ENCODE measurements at regions not wholly inside any gene's neighbourhood (a gene's known extent, or its start where the extent isn't known, plus 50 kb on each side); places are given as distances from the start of the nearest gene placed in this dataset.

DNA sequence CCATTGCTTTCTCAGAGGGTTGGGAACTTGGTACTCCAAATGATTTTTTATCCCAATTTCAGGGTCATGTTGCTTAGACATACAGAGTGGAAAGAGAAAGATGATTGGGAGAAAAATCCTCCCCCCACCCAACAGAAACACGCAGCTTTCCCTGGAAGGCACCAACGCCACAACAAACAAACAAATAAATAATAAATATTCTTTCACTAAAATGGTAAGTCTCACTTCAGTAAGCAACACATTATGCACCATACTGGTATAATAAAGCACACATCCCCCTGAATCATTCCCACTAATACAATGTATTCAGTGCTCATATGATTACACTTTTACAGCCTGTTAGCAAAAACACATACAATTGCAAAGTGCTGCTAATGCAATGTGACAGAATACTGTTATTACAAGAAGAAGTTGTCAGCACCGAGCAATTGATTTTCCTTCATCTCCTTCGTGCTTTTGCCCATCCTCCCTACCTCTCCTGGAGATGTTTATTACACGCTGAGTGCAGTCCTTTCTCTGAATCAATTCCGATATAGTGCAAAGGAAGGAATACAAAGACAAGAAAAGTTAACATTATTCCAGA, 359.9 kb downstream of the TXNL1 start:
- Histone ChIP-seq H3K9me3 (no peaks in the 10 kb centered on the region), H3K27ac (no peak overlapping the region)

DNA sequence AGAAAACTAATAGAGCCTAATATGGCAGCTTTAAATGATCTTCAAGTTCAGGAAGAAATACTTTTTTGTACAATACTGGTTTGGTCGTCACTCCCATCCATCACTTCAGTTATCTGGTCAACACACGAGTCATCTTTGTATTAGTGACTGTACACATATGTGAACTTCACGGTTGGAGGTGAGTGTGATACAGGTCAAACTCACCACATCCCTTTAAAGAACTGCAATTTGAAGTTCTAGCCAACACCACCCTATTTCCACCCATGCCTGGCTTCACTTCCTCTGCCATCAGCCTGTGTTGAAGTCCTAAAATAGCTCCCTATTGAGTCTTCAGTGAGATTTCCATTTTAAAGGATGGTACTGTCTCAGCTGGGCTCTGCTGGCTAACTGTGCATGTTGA, 361.9 kb downstream of the TXNL1 start:
- no peak for TF ChIP-seq POLR2A (IDR thresholded peaks at IDR 0.05)
- TF ChIP-seq, protein P1, sequence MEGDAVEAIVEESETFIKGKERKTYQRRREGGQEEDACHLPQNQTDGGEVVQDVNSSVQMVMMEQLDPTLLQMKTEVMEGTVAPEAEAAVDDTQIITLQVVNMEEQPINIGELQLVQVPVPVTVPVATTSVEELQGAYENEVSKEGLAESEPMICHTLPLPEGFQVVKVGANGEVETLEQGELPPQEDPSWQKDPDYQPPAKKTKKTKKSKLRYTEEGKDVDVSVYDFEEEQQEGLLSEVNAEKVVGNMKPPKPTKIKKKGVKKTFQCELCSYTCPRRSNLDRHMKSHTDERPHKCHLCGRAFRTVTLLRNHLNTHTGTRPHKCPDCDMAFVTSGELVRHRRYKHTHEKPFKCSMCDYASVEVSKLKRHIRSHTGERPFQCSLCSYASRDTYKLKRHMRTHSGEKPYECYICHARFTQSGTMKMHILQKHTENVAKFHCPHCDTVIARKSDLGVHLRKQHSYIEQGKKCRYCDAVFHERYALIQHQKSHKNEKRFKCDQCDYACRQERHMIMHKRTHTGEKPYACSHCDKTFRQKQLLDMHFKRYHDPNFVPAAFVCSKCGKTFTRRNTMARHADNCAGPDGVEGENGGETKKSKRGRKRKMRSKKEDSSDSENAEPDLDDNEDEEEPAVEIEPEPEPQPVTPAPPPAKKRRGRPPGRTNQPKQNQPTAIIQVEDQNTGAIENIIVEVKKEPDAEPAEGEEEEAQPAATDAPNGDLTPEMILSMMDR (IDR thresholded peaks at IDR 0.05), result no peak
- WGBS, 2 donors, result 87 to 89% methylated on average over 3 of the region's 3 CpGs
- no peaks in the 10 kb centered on the region for H3K36me3 ChIP-seq
- no peak overlapping the region for H3K27ac ChIP-seq
- no peaks in the 10 kb centered on the region for H3K9me3 ChIP-seq
- DNase-seq, result no peak
- intact Hi-C loops (cut with DNase I), result no loop called here
- H3K27me3 ChIP-seq, result no peaks in the 10 kb centered on the region
- no peak overlapping the region for H3K4me3 ChIP-seq (replicated peaks in 1 of 3)
- H3K4me1 ChIP-seq, result no peaks in the 10 kb centered on the region

More for the DNA sequence above, 359.9 kb downstream of the TXNL1 start:
- intact Hi-C loops (cut with DNase I), result no loop called here
- no peaks in the 10 kb centered on the region for H3K36me3 ChIP-seq
- TF ChIP-seq, protein P1 (IDR thresholded peaks at IDR 0.05), result no peak
- TF ChIP-seq POLR2A (IDR thresholded peaks at IDR 0.05), result no peak
- no peaks in the 10 kb centered on the region for H3K27me3 ChIP-seq
- H3K4me1 ChIP-seq, result no peaks in the 10 kb centered on the region
- WGBS, 2 donors, result 80 to 82% methylated on average over 6 of the region's 6 CpGs
- no peak overlapping the region for H3K4me3 ChIP-seq (replicated peaks in 1 of 3)
- no peak for DNase-seq

DNA sequence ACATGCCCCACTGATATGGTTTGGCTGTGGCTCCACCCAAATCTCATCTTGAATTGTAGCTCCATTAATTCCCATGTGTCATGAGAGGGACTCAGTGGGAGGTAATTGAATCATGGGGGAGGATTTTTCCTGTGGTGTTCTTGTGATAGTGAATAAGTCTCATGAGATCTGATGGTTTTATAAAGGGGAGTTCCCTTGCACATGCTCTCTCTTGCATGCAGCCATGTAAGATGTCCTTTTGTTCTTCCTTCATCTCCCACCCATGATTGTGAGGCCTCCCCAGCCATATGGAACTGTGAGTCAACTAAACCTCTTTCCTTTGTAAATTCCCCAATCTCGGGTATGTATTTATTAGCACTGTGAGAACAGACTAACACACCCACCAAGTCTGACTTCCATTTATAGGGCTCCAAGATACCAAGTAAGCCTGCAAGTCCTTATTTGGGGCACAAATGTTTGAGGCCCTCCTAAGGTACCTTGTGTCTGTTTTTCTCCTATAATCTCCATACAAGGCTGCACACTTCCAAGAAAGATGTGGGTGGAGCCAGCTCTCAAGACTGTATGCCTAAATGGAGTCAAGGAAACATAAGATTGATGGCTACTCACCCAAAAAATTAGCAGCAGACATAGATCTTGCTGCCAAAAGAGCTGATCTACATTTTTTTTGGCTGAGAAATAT, 364.7 kb downstream of the TXNL1 start:
- DNase-seq, result no peak
- Histone ChIP-seq H3K4me1 (no peaks in the 10 kb centered on the region), H3K9me3 (no peaks in the 10 kb centered on the region), H3K27ac (no peak overlapping the region), H3K27me3 (no peaks in the 10 kb centered on the region), H3K4me3 (replicated peaks in 1 of 3) (no peak overlapping the region), H3K36me3 (no peaks in the 10 kb centered on the region)
- intact Hi-C loops (cut with DNase I), result no loop called here
- no peak for TF ChIP-seq POLR2A (IDR thresholded peaks at IDR 0.05)
- TF ChIP-seq, protein P1 (IDR thresholded peaks at IDR 0.05), result no peak
- WGBS, 2 donors, result 90 to 95% methylated on average over 1 of the region's 1 CpG

DNA sequence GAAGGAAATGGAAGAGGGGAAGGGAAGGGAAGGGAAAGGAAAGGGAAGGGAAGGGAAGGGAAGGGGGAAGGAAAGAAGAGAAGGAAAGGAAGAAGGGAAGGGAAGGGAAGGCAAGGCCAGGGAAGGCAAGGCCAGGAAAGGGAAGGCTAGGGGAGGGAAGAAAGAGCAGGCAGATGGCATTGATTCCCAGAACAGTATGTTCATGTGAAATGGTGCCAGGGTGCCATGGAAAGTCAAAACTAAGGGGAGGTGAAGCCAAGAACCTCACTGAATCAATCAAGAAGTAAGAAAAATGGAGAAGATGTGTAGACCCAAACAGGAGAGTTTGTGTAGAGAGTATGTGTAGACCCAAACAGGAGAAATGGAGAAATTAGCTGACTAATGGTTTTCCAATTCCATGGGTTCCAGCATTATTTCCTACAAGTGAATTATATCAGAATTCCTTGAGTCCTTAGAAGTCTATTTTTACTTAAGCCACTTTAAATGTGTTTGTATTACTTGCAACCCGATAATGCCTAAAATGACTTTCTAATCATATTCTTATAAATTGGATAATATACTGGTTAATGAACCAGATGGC, 367.6 kb downstream of the TXNL1 start:
- no peaks in the 10 kb centered on the region for H3K4me1 ChIP-seq
- intact Hi-C loops (cut with DNase I), result no loop called here
- no peak for DNase-seq
- H3K9me3 ChIP-seq, result no peaks in the 10 kb centered on the region
- H3K36me3 ChIP-seq, result no peaks in the 10 kb centered on the region
- H3K4me3 ChIP-seq (replicated peaks in 1 of 3), result no peak overlapping the region
- TF ChIP-seq, protein P1 (IDR thresholded peaks at IDR 0.05), result no peak
- TF ChIP-seq POLR2A (IDR thresholded peaks at IDR 0.05), result no peak
- WGBS, 2 donors, result 96 to 98% methylated on average over 1 of the region's 1 CpG
- H3K27ac ChIP-seq, result no peak overlapping the region
- no peaks in the 10 kb centered on the region for H3K27me3 ChIP-seq

DNA sequence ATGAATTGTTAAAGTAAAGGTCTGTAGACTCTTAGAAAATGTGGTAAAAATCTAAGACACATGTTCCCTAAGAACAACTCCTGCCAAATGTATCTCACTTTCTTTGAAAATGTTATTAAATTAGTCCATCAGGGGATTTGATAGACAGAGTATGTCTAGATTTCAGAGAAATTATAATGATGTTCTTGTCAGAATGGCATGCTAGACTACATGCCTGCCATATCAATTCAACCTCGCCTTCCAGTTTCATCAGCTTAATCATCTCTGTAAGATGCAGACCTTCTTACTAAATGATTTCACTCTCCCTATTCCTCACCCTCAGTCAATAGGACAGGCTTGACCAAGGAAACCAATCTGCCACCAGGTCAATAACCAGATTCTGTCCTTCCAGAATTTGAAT, 368.4 kb downstream of the TXNL1 start:
- intact Hi-C loops (cut with DNase I), result no loop called here
- H3K9me3 ChIP-seq, result no peaks in the 10 kb centered on the region
- WGBS, 2 donors, result 89 to 91% methylated on average over 1 of the region's 1 CpG
- DNase-seq, result no peak
- no peaks in the 10 kb centered on the region for H3K27me3 ChIP-seq
- H3K36me3 ChIP-seq, result no peaks in the 10 kb centered on the region
- H3K4me1 ChIP-seq, result no peaks in the 10 kb centered on the region
- no peak overlapping the region for H3K4me3 ChIP-seq (replicated peaks in 1 of 3)
- TF ChIP-seq, protein P1 (IDR thresholded peaks at IDR 0.05), result no peak
- no peak for TF ChIP-seq POLR2A (IDR thresholded peaks at IDR 0.05)
- H3K27ac ChIP-seq, result no peak overlapping the region
